ENCODE measurements at regions not wholly inside any gene's neighbourhood (a gene's known extent, or its start where the extent isn't known, plus 50 kb on each side); places are given as distances from the start of the nearest gene placed in this dataset.

DNA sequence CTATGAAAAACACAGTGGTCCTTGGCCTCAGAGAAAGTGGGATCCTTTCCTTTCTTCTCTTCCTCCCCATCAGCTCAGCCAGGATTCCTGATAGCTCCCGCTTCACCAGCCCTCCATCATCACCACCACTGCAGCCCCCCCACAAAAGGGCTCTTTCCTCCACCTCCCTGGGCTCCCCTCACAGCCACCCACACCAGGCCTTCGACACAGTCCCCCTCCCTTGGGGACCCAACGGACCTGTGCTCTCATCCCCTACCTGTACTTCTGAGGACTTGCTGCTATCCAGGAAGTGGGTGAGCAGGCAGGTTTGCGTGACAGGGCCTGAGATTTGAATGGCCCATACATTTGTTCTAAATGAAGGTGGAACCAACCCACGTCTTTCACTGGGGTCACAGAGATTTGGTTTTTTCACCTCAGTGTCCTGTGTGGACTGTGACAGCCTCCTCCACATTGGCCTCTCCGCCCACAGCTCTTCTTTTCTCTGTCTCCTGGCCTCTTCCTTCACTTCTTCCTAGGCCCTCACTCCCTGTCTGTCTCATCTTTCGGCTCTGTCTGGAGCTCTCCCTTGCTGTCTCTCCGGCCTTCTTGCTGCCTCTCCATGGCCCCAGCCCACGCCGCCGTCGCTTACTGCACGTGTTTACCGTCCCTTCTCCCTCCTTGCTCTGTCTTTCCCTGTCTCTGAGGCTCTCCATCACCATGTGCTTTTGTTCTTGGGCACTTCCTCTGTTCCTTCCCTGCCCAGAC lies 238.6 kb downstream of the FOXD2 start:
- H3K4me3 ChIP-seq, result no peak overlapping the region
- intact Hi-C loops (cut with DNase I), result no loop called here
- no peak overlapping the region for H3K27ac ChIP-seq
- WGBS, 2 donors, result 87 to 91% methylated on average over 14 of the region's 14 CpGs
- H3K4me1 ChIP-seq, result no peaks in the 10 kb centered on the region
- DNase-seq, result peak; percentile 46
- no peaks in the 10 kb centered on the region for H3K27me3 ChIP-seq
- H3K9me3 ChIP-seq, result peaks cover 0 to 7% (median 1%) of the 10 kb centered on the region in 4 donors
- TF ChIP-seq POLR2A (IDR thresholded peaks at IDR 0.05), result no peak
- TF ChIP-seq, protein P1, sequence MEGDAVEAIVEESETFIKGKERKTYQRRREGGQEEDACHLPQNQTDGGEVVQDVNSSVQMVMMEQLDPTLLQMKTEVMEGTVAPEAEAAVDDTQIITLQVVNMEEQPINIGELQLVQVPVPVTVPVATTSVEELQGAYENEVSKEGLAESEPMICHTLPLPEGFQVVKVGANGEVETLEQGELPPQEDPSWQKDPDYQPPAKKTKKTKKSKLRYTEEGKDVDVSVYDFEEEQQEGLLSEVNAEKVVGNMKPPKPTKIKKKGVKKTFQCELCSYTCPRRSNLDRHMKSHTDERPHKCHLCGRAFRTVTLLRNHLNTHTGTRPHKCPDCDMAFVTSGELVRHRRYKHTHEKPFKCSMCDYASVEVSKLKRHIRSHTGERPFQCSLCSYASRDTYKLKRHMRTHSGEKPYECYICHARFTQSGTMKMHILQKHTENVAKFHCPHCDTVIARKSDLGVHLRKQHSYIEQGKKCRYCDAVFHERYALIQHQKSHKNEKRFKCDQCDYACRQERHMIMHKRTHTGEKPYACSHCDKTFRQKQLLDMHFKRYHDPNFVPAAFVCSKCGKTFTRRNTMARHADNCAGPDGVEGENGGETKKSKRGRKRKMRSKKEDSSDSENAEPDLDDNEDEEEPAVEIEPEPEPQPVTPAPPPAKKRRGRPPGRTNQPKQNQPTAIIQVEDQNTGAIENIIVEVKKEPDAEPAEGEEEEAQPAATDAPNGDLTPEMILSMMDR (IDR thresholded peaks at IDR 0.05), result no peak
- TF ChIP-seq POLR2AphosphoS5 (IDR thresholded peaks at IDR 0.05), result no peak
- TF ChIP-seq EP300 (IDR thresholded peaks at IDR 0.05), result no peak
- no peaks in the 10 kb centered on the region for H3K36me3 ChIP-seq

DNA sequence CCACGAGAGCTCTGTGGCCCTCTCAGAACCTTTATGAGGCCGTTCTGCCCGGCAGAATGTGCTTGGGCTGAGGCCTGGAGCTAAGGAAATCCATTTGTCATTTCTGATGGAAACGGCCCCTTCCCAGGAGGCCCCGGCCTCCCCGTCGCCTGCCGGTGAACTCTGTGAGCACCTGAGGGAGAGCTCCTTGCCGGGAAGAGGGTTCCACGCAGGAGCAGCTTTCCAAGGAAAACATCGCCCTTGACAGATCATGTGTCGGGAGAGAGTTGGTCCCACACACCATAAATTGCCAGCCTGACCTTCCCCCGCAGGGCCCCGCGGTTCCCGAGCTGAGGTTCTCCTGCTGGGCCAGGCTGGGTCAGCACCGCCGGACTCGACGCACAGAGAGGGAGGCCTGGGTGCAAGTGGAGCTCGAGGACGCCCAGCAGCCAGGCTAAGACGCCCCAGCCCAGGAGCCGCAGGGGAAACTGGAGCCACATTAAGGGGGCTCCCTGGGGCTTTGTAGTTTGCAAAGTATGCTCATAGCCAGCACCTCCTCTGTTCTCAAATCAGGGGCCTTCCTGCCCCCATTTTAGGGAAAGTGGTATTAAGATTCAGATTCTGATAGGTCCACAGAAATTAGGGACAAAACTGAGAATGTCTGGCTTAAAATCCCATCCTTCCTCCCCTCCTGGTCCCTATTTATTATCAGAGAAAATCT lies 239.5 kb downstream of the FOXD2 start:
- H3K4me1 ChIP-seq, result no peaks in the 10 kb centered on the region
- TF ChIP-seq EP300 (IDR thresholded peaks at IDR 0.05) (no peak), POLR2AphosphoS5 (IDR thresholded peaks at IDR 0.05) (no peak), POLR2A (IDR thresholded peaks at IDR 0.05) (no peak)
- TF ChIP-seq, protein P1 (IDR thresholded peaks at IDR 0.05), result no peak
- no peak overlapping the region for H3K4me3 ChIP-seq
- intact Hi-C loops (cut with DNase I), result no loop called here
- 89 to 93% methylated on average over 24 of the region's 24 CpGs for WGBS, 2 donors
- H3K27ac ChIP-seq, result no peak overlapping the region
- peaks cover 0 to 7% (median 1%) of the 10 kb centered on the region in 4 donors for H3K9me3 ChIP-seq
- H3K27me3 ChIP-seq, result no peaks in the 10 kb centered on the region
- no peaks in the 10 kb centered on the region for H3K36me3 ChIP-seq
- DNase-seq, result peak; percentile 25

DNA sequence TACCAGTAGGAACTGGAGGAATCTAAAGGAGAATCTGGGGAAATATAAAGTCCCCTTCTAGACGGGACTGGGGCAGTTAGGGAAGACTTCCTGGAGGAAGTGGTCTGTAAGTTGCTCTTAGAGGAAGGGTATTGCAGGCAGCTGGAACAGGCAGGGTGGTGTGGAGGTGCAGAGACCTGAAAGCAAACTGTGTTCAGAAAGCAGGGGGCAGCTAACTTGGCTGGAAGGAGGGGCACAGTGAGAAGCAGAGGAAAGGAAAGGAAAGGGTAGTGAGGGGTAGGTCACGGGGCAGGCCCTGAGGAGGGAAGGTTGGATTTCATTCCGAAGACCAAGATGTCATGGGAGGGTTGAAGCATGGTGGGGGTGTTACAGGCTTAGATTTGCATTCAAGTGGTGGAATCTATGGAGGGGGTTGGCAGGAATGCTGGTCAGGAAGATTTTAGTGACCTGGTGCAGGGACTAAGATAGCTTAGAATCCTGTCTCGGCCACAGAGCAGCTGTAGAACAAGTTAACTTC lies 240.7 kb downstream of the FOXD2 start:
- H3K27ac ChIP-seq, result no peak overlapping the region
- WGBS, 2 donors, result 81 to 93% methylated on average over 4 of the region's 4 CpGs
- no peaks in the 10 kb centered on the region for H3K27me3 ChIP-seq
- intact Hi-C loops (cut with DNase I), result no loop called here
- no peak overlapping the region for H3K4me3 ChIP-seq
- DNase-seq, result peak; percentile 10
- H3K9me3 ChIP-seq, result no peaks in the 10 kb centered on the region
- no peaks in the 10 kb centered on the region for H3K36me3 ChIP-seq
- no peaks in the 10 kb centered on the region for H3K4me1 ChIP-seq
- TF ChIP-seq, protein P1 (IDR thresholded peaks at IDR 0.05), result no peak
- TF ChIP-seq POLR2A (IDR thresholded peaks at IDR 0.05), result no peak

DNA sequence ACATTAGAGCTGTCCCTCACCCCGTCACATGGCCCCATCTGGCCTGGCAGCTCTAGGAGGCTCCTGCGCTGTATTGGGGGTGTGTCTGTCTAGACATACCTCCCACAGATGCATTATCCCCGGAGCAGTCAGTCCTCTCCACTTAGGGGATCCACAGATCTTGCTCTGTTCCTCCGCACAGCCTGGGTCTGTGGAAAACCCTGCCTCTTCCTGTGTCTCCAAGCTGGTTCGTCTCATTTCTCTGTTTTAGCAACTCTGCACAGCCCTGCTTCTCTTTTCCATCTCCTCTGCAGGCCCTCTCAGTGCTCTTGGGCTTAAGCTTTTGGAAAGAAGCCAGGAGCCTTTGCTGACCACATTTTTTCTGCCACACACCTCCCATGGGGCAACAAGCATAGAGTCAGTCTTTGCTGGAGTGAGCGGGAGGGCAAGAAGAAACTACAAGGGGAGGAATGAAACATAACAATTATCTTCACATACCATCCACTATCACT lies 241.5 kb downstream of the FOXD2 start:
- Histone ChIP-seq H3K27me3 (no peaks in the 10 kb centered on the region), H3K4me3 (no peak overlapping the region), H3K27ac (no peak overlapping the region), H3K36me3 (no peaks in the 10 kb centered on the region), H3K4me1 (no peaks in the 10 kb centered on the region), H3K9me3 (no peaks in the 10 kb centered on the region)
- TF ChIP-seq POLR2AphosphoS5 (IDR thresholded peaks at IDR 0.05) (no peak), EP300 (IDR thresholded peaks at IDR 0.05) (no peak), POLR2A (IDR thresholded peaks at IDR 0.05) (no peak)
- TF ChIP-seq, protein P1 (IDR thresholded peaks at IDR 0.05), result no peak
- WGBS, 2 donors, result 68 to 82% methylated on average over 6 of the region's 6 CpGs
- intact Hi-C loops (cut with DNase I), result no loop called here
- peak; percentile 28 for DNase-seq

Data from sigmoid colon (tissue), 6 donors.